ENCODE measurements at regions not wholly inside any gene's neighbourhood (a gene's known extent, or its start where the extent isn't known, plus 50 kb on each side); places are given as distances from the start of the nearest gene placed in this dataset.
A peak's percentile ranks its signal among the peaks of the same experiment; 100 is the strongest.

- Mint-ChIP-seq H3K36me3 (no peaks in the 10 kb centered on the region), H3K9me3 (peaks cover 7% of the 10 kb centered on the region)
These were observed 181.3 kb upstream of the KCNG1 start for GRCh38 chr20:51204051-51204715.

GRCh38 chr20:51202304-51202703 is 179.4 kb upstream of the KCNG1 start:
- no peak for TF ChIP-seq CTCF (IDR thresholded peaks at IDR 0.05; ENCODE audit: unreplicated experiment)
- H3K9me3 Mint-ChIP-seq = peaks cover 7% of the 10 kb centered on the region
- no peak overlapping the region for H3K4me3 Mint-ChIP-seq
- no peak overlapping the region for H3K27ac Mint-ChIP-seq
- peaks cover 20% of the 10 kb centered on the region for H3K4me1 Mint-ChIP-seq
- H3K27me3 Mint-ChIP-seq (ENCODE audit: low read depth) = no peaks in the 10 kb centered on the region
- DNase-seq (ENCODE audit: low spot score in 2 of 2, unreplicated experiment in 2 of 2) = no peak
- H3K36me3 Mint-ChIP-seq = no peaks in the 10 kb centered on the region

More at GRCh38 chr20:51204051-51204715, 181.3 kb upstream of the KCNG1 start:
- H3K4me1 Mint-ChIP-seq = peaks cover 13% of the 10 kb centered on the region
- no peak for DNase-seq (ENCODE audit: low spot score in 2 of 2, unreplicated experiment in 2 of 2)
- H3K27ac Mint-ChIP-seq = no peak overlapping the region
- no peak overlapping the region for H3K4me3 Mint-ChIP-seq
- H3K27me3 Mint-ChIP-seq (ENCODE audit: low read depth) = no peaks in the 10 kb centered on the region
- no peak for TF ChIP-seq CTCF (IDR thresholded peaks at IDR 0.05; ENCODE audit: unreplicated experiment)

GRCh38 chr20:51199920-51200319 is 177.0 kb upstream of the KCNG1 start:
- DNase-seq (ENCODE audit: low spot score in 2 of 2, unreplicated experiment in 2 of 2) = no peak
- Mint-ChIP-seq H3K9me3 (peaks cover 13% of the 10 kb centered on the region), H3K36me3 (no peaks in the 10 kb centered on the region), H3K27me3 (ENCODE audit: low read depth) (no peaks in the 10 kb centered on the region), H3K4me3 (no peak overlapping the region), H3K4me1 (peaks cover 18% of the 10 kb centered on the region), H3K27ac (no peak overlapping the region)
- TF ChIP-seq CTCF (IDR thresholded peaks at IDR 0.05; ENCODE audit: unreplicated experiment) = no peak

- H3K27ac Mint-ChIP-seq = peak overlapping the region; percentile 15
- no peak for TF ChIP-seq CTCF (IDR thresholded peaks at IDR 0.05; ENCODE audit: unreplicated experiment)
- H3K27me3 Mint-ChIP-seq (ENCODE audit: low read depth) = no peaks in the 10 kb centered on the region
- peaks cover 13% of the 10 kb centered on the region for H3K9me3 Mint-ChIP-seq
- no peak overlapping the region for H3K4me3 Mint-ChIP-seq
- H3K4me1 Mint-ChIP-seq = peaks cover 15% of the 10 kb centered on the region
- DNase-seq (ENCODE audit: low spot score in 2 of 2, unreplicated experiment in 2 of 2) = no peak
- H3K36me3 Mint-ChIP-seq = no peaks in the 10 kb centered on the region
These were observed 176.1 kb upstream of the KCNG1 start for GRCh38 chr20:51198876-51199523.

GRCh38 chr20:51198238-51198637 is 175.3 kb upstream of the KCNG1 start:
- Mint-ChIP-seq H3K4me1 (peaks cover 15% of the 10 kb centered on the region), H3K27me3 (ENCODE audit: low read depth) (no peaks in the 10 kb centered on the region), H3K4me3 (no peak overlapping the region), H3K27ac (no peak overlapping the region), H3K36me3 (no peaks in the 10 kb centered on the region), H3K9me3 (peaks cover 13% of the 10 kb centered on the region)
- no peak for TF ChIP-seq CTCF (IDR thresholded peaks at IDR 0.05; ENCODE audit: unreplicated experiment)
- no peak for DNase-seq (ENCODE audit: low spot score in 2 of 2, unreplicated experiment in 2 of 2)

Data from mesothelial cell of epicardium (in vitro differentiated cells).